GM18868 (cell line): ENCODE measurements at regions not wholly inside any gene's neighbourhood (a gene's known extent, or its start where the extent isn't known, plus 50 kb on each side); places are given as distances from the start of the nearest gene placed in this dataset.

Source experiments
- ATAC-seq: cut with Tn5 transposase; IDR thresholded peaks from one replicate; pipeline ENCODE4 v1.9.1; 2021; ENCODE audit warnings: mild to moderate bottlenecking, moderate library complexity; ENCODE audit not compliant: unreplicated experiment

DNA sequence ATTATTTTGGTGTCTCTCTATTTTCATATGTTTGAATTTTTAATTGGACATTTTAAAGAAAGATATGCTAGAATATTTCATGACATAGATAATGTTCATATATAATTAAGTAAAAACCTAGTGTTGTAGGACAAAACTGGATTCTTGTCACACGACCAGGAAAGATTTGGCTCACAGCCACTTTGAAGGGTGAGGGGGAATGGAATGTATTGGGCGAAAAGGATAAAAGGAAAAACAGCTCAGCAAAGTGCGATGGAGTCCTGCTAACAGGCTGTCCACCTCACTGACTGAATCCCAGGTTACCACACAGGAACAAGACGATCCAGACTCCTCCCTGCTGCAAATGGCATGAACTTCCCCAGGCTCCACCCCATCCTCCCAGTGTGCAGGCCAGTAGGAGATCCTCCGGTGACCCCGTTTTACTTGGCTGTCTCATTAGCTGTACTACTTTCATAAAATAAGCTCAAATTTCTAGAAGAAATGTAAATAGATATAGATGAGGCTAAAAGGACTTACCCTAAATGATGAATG is 186.2 kb downstream of the CD47 start:
- no peak for ATAC-seq

- ATAC-seq, result no peak
Measured at GRCh38 chr3:107899990-107900651, 190.7 kb downstream of the CD47 start.

GRCh38 chr3:107897471-107898061 is 193.3 kb downstream of the CD47 start:
- no peak for ATAC-seq

GRCh38 chr3:107894998-107895397 is 195.8 kb downstream of the CD47 start:
- ATAC-seq, result no peak

GRCh38 chr3:107892955-107893624 is 197.7 kb downstream of the CD47 start:
- ATAC-seq, result no peak

GRCh38 chr3:107884719-107885460 is 205.9 kb downstream of the CD47 start:
- no peak for ATAC-seq

- ATAC-seq, result no peak
Measured at GRCh38 chr3:107884028-107884427, 206.8 kb downstream of the CD47 start.

DNA sequence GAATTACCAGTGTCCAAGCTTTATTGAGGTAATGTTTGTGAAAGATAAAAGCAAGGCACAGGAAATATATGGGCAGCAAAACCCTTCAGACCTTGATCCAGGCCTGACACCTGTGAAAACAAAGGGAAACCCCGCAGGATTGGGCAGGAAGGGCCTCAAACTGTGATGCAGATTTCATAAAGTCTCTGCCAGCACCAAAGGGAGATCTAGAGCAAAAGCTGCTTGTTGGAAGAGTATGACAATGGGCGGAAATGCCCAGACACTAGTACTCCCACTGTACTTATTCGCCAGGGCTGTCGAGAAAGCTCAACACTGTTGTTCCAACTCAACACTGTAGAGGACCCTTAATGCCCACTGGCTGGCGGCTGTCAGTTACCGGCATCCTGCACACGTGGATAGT is 207.9 kb downstream of the CD47 start:
- ATAC-seq, result no peak

DNA sequence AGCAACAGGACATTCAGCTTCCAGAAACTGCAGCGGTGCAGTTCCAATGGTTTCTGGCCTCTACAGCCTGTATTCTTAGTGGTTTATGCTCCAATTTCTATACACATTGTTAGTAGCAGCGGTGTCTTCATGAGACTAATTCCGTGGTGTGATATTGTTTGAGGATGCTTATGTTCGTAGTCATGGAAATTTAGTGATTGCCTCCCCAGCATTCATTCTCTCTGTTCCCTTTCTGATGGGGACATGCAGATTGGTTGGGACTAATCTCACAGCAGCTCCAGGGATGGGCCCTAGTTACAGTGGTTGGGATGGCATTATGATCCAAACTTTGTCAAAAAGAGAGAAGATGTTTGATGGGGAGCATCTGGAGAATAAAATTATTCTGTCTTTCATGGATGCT is 208.6 kb downstream of the CD47 start:
- ATAC-seq, result no peak

DNA sequence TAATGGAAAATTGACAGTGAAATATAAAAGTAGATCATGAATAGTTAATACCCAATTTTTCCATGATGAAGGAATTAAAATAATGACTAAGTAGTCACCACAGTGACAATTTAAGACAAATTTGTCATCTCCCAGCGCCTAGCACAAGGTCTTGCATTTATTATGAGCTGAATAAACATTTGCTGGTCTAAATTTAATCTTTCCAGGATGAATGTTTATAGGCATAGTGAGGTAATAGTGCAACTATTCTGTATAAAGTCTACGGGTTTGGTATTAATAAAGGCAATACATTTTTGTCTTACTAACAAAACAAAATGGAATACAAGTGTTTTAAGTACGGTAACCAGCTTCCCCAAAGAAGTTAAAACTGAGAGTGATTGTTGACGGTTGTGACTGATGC is 209.3 kb downstream of the CD47 start:
- no peak for ATAC-seq

- ATAC-seq, result no peak
Measured at GRCh38 chr3:107880702-107881101, 210.1 kb downstream of the CD47 start.

DNA sequence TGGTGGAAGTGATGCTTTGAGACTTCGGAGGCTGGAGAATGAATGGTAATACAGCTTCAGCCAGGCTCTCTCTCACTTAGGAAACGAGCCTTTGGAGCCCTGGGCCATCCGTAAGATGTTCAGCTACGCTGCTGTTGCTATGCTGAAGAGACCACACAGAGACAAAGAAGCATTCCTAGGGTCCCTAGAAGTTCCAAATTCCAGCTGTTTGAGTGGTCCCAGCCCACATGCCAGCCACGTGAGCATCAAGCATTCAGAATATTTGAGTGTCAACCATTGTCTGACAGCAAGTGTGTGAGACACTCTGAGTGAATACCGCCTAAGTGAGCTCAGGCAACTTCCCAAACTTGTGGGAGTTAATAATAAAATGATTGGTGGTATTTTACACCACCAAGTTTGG is 212.9 kb downstream of the CD47 start:
- ATAC-seq, result no peak

GRCh38 chr3:107870943-107871638 is 219.7 kb downstream of the CD47 start:
- ATAC-seq, result peak; percentile 66

DNA sequence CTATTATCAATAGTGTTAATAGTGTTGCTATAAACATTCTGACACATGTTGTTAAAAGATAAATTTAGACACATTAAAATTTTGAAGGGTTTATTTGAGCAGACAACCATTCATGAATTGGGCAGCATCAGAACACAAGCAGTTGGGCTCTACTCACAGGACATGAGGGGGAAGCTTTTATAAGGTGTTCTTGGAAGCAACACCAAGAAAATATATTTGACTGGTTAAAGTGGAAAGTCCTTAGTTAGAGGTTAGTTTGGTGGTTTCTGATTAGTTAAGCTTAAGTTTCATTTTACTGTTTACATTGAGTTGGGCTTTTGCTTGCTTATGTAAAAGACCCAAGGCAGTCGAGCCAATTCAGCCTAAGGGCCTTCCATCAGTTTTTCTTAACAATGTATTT is 220.7 kb downstream of the CD47 start:
- ATAC-seq, result no peak

GRCh38 chr3:107868449-107868848 is 222.4 kb downstream of the CD47 start:
- no peak for ATAC-seq

- ATAC-seq, result peak; percentile 99
Measured at GRCh38 chr3:107861904-107862303, 228.9 kb downstream of the CD47 start.

DNA sequence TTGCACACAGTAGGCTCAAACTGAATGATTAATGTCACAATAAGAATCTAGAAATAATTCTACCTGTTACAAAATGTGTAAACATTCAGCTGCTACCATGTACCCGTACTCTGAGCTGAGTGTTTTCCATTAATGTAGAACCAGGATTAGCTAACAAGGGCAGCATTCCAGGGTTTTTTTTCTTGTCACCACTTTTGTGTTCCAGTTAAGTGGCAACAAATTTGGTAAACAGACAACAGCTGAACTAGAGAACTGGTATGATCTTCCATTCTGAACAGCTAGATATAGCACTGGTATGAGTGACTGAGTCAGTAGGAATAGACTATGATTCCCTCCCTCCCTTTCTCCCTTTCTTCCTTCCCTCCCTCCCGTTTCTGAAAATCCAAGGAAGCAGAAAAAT is 229.4 kb downstream of the CD47 start:
- no peak for ATAC-seq
